Astrocyte of the spinal cord (primary cell): ENCODE measurements at regions not wholly inside any gene's neighbourhood (a gene's known extent, or its start where the extent isn't known, plus 50 kb on each side); places are given as distances from the start of the nearest gene placed in this dataset.

ENCODE experiments used
- DNase-seq: peaks from one replicate; pipeline ENCODE4 v3.0.0; 2011; ENCODE audit warnings: low read depth, low spot score
- H3K4me3 ChIP-seq: 2 replicates; pipeline ENCODE4 v1.5.1; 2011; ENCODE audit warnings: low read depth, mild to moderate bottlenecking, low read length, moderate library complexity
- CTCF ChIP-seq: IDR thresholded peaks from 2 replicates; pipeline ENCODE4 v1.5.1; 2012; ENCODE audit warnings: low read depth, mild to moderate bottlenecking, low read length, inconsistent platforms
- in situ Hi-C: cut with HindIII; loops from 2 replicates; pipeline ENCODE4 v1.10.0; 2017; ENCODE audit warnings: low sequenced_read_pairs

DNA sequence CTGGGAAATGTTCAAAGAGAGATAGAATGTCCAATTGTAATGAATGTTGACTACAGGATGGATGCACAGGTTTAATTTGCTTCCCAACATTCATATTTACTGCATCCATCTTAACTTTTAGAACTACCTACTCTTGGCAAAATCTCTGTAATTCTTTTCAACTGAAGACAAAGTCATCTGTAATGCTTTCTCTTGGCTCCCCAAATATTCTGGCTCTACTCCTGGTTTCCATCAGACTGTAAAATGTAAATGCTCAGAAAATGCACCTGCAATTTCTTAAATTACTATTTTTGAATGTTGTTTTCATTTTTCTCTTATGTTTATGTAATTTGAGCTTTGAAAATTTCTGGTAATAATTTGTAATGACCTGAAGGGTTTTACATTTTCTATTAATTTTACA lies 480.8 kb upstream of the IMPG1 start:
- in situ Hi-C loops = no loop called here
- DNase-seq = no peak
- H3K4me3 ChIP-seq = no peak overlapping the region
- TF ChIP-seq CTCF = no peak

- TF ChIP-seq CTCF = no peak
- H3K4me3 ChIP-seq = no peak overlapping the region
- DNase-seq = no peak
- in situ Hi-C loops = no loop called here
These were observed 479.8 kb upstream of the IMPG1 start for GRCh38 chr6:76552268-76552667.

- in situ Hi-C loops = no loop called here
- no peak for DNase-seq
These were observed 461.2 kb upstream of the IMPG1 start for GRCh38 chr6:76533661-76534060.

DNA sequence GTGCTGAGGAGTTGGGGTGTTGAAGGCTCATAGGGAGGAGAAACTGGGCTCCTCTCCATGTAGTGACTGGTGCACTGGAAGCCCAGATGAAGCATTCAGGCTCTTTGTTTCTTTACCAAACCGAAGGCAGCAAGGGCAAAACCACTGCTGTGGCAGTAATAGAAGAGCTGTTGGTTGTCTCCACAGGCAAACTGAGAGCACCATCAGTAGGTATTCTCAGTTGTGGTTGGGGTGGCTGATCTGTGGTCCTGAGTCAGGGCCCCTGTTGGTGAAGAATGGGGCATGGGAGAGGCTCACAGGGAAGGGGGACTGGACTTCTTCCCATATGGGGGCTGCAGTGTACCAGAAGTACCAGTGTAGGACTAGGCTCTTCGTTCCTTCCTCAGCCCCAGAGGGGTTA lies 460.2 kb upstream of the IMPG1 start:
- no peak overlapping the region for H3K4me3 ChIP-seq
- DNase-seq = no peak
- in situ Hi-C loops = no loop called here
- TF ChIP-seq CTCF = no peak

More at GRCh38 chr6:76533661-76534060, 461.2 kb upstream of the IMPG1 start:
- no peak overlapping the region for H3K4me3 ChIP-seq
- no peak for TF ChIP-seq CTCF

DNA sequence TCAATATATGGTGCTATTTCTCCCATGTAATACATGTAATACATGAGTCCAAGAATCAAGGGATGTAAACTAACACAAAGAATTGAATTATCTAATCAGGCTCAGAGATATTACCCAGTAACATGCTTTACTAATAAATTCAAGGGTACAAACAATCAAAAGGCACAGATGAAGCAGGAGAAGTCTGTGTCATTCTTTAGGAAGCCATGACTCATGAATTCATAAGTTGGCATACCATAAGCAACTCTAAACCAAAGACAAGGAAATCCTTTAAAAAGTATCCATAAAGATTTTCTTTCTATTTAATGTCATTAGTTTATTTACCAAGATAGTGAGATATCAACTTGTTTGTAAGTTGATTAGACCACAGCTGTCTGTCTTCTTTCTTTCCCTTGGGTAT lies 446.0 kb upstream of the IMPG1 start:
- DNase-seq = no peak
- no peak for TF ChIP-seq CTCF
- in situ Hi-C loops = no loop called here
- H3K4me3 ChIP-seq = no peak overlapping the region

DNA sequence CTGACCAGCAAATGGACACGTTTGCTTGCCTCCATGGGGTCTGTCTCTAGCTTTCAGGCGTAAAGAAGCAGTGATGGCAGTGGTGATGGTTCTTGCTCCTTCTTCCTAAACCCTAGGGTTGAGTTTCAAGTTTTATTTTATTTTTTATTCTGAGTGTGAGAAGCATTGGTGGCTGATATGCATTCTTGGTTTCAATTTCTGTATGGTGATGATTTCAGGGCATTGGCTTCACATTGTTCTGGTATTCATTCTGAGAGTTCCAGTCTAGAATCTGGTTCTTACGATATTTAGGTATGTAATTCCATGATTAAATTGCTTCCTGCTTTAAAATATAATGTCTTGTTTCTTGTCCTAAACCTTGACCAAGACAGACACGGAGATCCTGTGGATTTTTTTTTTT lies 444.5 kb upstream of the IMPG1 start:
- TF ChIP-seq CTCF = no peak
- in situ Hi-C loops = no loop called here
- no peak overlapping the region for H3K4me3 ChIP-seq
- DNase-seq = no peak

- no peak overlapping the region for H3K4me3 ChIP-seq
- in situ Hi-C loops = no loop called here
- no peak for DNase-seq
- no peak for TF ChIP-seq CTCF
These were observed 438.0 kb upstream of the IMPG1 start for GRCh38 chr6:76510489-76510888.
